Fibroblast of skin of right biceps (primary cell): ENCODE measurements at regions not wholly inside any gene's neighbourhood (a gene's known extent, or its start where the extent isn't known, plus 50 kb on each side); places are given as distances from the start of the nearest gene placed in this dataset.

Experiments used
- DNase-seq: peaks from one replicate; pipeline ENCODE4 v3.0.0-alpha.2; 2013

GRCh38 chr15:47292638-47293190, 424.6 kb upstream of the SEMA6D start:
- DNase-seq = no peak

- DNase-seq = peak; percentile 95
Measured at GRCh38 chr15:47293466-47294162, 423.7 kb upstream of the SEMA6D start.

- no peak for DNase-seq
Measured at GRCh38 chr15:47294765-47295259, 422.5 kb upstream of the SEMA6D start.

- DNase-seq = peak; percentile 38
Measured at GRCh38 chr15:47296881-47297280, 420.4 kb upstream of the SEMA6D start.

GRCh38 chr15:47299846-47300434, 417.4 kb upstream of the SEMA6D start:
- DNase-seq = no peak

GRCh38 chr15:47300596-47300995, 416.7 kb upstream of the SEMA6D start:
- no peak for DNase-seq

- no peak for DNase-seq
Measured at GRCh38 chr15:47301481-47301880, 415.8 kb upstream of the SEMA6D start.

- no peak for DNase-seq
Measured at GRCh38 chr15:47304656-47305055, 412.6 kb upstream of the SEMA6D start.

GRCh38 chr15:47312161-47312560, 405.1 kb upstream of the SEMA6D start:
- no peak for DNase-seq

- DNase-seq = no peak
Measured at GRCh38 chr15:47326410-47327333, 390.6 kb upstream of the SEMA6D start.

GRCh38 chr15:47331829-47332393, 385.4 kb upstream of the SEMA6D start:
- peak; percentile 55 for DNase-seq

GRCh38 chr15:47332481-47332880, 384.8 kb upstream of the SEMA6D start:
- DNase-seq = peak; percentile 14

GRCh38 chr15:47333734-47334133, 383.6 kb upstream of the SEMA6D start:
- peak; percentile 41 for DNase-seq

GRCh38 chr15:47334805-47335535, 382.3 kb upstream of the SEMA6D start:
- no peak for DNase-seq

- no peak for DNase-seq
Measured at GRCh38 chr15:47337106-47337505, 380.2 kb upstream of the SEMA6D start.

GRCh38 chr15:47337836-47338235, 379.5 kb upstream of the SEMA6D start:
- DNase-seq = no peak

- no peak for DNase-seq
Measured at GRCh38 chr15:47338771-47339170, 378.5 kb upstream of the SEMA6D start.

- DNase-seq = peak; percentile 41
Measured at GRCh38 chr15:47339800-47340570, 377.3 kb upstream of the SEMA6D start.

GRCh38 chr15:47340571-47340920, 376.8 kb upstream of the SEMA6D start:
- no peak for DNase-seq

- no peak for DNase-seq
Measured at GRCh38 chr15:47349179-47349578, 368.1 kb upstream of the SEMA6D start.

GRCh38 chr15:47351501-47351900, 365.8 kb upstream of the SEMA6D start:
- no peak for DNase-seq
